HepG2 (cell line): ENCODE measurements at regions not wholly inside any gene's neighbourhood (a gene's known extent, or its start where the extent isn't known, plus 50 kb on each side); places are given as distances from the start of the nearest gene placed in this dataset.

ENCODE experiments used
- CHD2 ChIP-seq: IDR thresholded peaks from 2 replicates; pipeline ENCODE4 v1.6.1; 2011; ENCODE audit warnings: low read depth, low read length, improper control_type of control experiment
- FOXP4 ChIP-seq: sonication (generic); formaldehyde crosslinking; IDR thresholded peaks from 2 replicates; pipeline ENCODE4 v1.4.0; 2020; ENCODE audit warnings: missing genetic modification reagents
- HBP1 ChIP-seq: IDR thresholded peaks from 2 replicates; pipeline ENCODE4 v1.6.1; 2016; ENCODE audit warnings: low read depth, control low read depth
- POLR2AphosphoS5 ChIP-seq: IDR thresholded peaks from 2 replicates; pipeline ENCODE4 v1.6.1; 2012; ENCODE audit warnings: low read depth, low read length
- SALL2 ChIP-seq: sonication (generic); formaldehyde crosslinking; IDR thresholded peaks from 2 replicates; pipeline ENCODE4 v1.8.1; 2023; ENCODE audit warnings: mild to moderate bottlenecking, missing genetic modification reagents, inconsistent platforms
- ZNF263 ChIP-seq: sonication (generic); formaldehyde crosslinking; IDR thresholded peaks from 2 replicates; pipeline ENCODE4 v1.4.0; 2020; ENCODE audit warnings: missing genetic modification reagents
- ZNF33B ChIP-seq: sonication (generic); formaldehyde crosslinking; IDR thresholded peaks from 2 replicates; pipeline ENCODE4 v1.5.1; 2020; ENCODE audit warnings: mild to moderate bottlenecking, missing genetic modification reagents
- ZSCAN30 ChIP-seq: sonication (generic); formaldehyde crosslinking; IDR thresholded peaks from 2 replicates; pipeline ENCODE4 v1.5.0; 2020; ENCODE audit warnings: mild to moderate bottlenecking, missing genetic modification reagents

GRCh38 chr19:28764066-28764465 is 448.9 kb downstream of the UQCRFS1 start:
- TF ChIP-seq ZSCAN30, result no peak
- TF ChIP-seq HBP1 (CRISPR knock-in tag), result no peak
- no peak for TF ChIP-seq ZNF263 (CRISPR knock-in tag)
- TF ChIP-seq CHD2, result no peak
- TF ChIP-seq FOXP4 (CRISPR knock-in tag), result no peak
- no peak for TF ChIP-seq POLR2AphosphoS5
- TF ChIP-seq SALL2, result no peak
- TF ChIP-seq ZNF33B (CRISPR knock-in tag), result no peak
